GM19372 (cell line): ENCODE measurements at regions not wholly inside any gene's neighbourhood (a gene's known extent, or its start where the extent isn't known, plus 50 kb on each side); places are given as distances from the start of the nearest gene placed in this dataset.
A peak's percentile ranks its signal among the peaks of the same experiment; 100 is the strongest.
"Not testable (repeated sequence)": the region's sequence is repeated elsewhere in the genome, so short reads cannot be mapped to it uniquely, and the experiment has no call there.

ENCODE experiments used
- ATAC-seq: cut with Tn5 transposase; IDR thresholded peaks from one replicate; pipeline ENCODE4 v1.9.1; 2021; ENCODE audit warnings: mild to moderate bottlenecking, low read depth, moderate library complexity; ENCODE audit not compliant: unreplicated experiment

- ATAC-seq, result no peak
Observed at GRCh38 chr3:18572809-18573208, 147.7 kb upstream of the SATB1 start.

GRCh38 chr3:18567293-18567692 lies 142.2 kb upstream of the SATB1 start:
- ATAC-seq, result no peak

GRCh38 chr3:18562364-18563154 lies 137.4 kb upstream of the SATB1 start:
- no peak for ATAC-seq

GRCh38 chr3:18559331-18559842 lies 134.2 kb upstream of the SATB1 start:
- ATAC-seq, result peak; percentile 67

- no peak for ATAC-seq
Observed at GRCh38 chr3:18558507-18558906, 133.4 kb upstream of the SATB1 start.

GRCh38 chr3:18557216-18557615 lies 132.1 kb upstream of the SATB1 start:
- ATAC-seq, result no peak

- ATAC-seq, result peak; percentile 43
Observed at GRCh38 chr3:18556503-18557135, 131.5 kb upstream of the SATB1 start.

GRCh38 chr3:18556001-18556408 lies 130.9 kb upstream of the SATB1 start:
- no peak for ATAC-seq

GRCh38 chr3:18552579-18553105 lies 127.5 kb upstream of the SATB1 start:
- ATAC-seq, result not testable (repeated sequence)

- ATAC-seq, result no peak
Observed at GRCh38 chr3:18546632-18547031, 121.5 kb upstream of the SATB1 start.

GRCh38 chr3:18544146-18544545 lies 119.0 kb upstream of the SATB1 start:
- ATAC-seq, result no peak

GRCh38 chr3:18538463-18539230 lies 113.5 kb upstream of the SATB1 start:
- no peak for ATAC-seq

- ATAC-seq, result no peak
Observed at GRCh38 chr3:18533039-18533438, 107.9 kb upstream of the SATB1 start.

- no peak for ATAC-seq
Observed at GRCh38 chr3:18531662-18532061, 106.5 kb upstream of the SATB1 start.

GRCh38 chr3:18529631-18530030 lies 104.5 kb upstream of the SATB1 start:
- no peak for ATAC-seq

GRCh38 chr3:18527691-18528090 lies 102.6 kb upstream of the SATB1 start:
- ATAC-seq, result no peak

- no peak for ATAC-seq
Observed at GRCh38 chr3:18526667-18527066, 101.5 kb upstream of the SATB1 start.

GRCh38 chr3:18516170-18516569 lies 91.0 kb upstream of the SATB1 start:
- not testable (repeated sequence) for ATAC-seq

- ATAC-seq, result no peak
Observed at GRCh38 chr3:18513091-18513490, 88.0 kb upstream of the SATB1 start.

GRCh38 chr3:18512007-18512406 lies 86.9 kb upstream of the SATB1 start:
- no peak for ATAC-seq

GRCh38 chr3:18510947-18511346 lies 85.8 kb upstream of the SATB1 start:
- no peak for ATAC-seq
